ENCODE measurements at regions not wholly inside any gene's neighbourhood (a gene's known extent, or its start where the extent isn't known, plus 50 kb on each side); places are given as distances from the start of the nearest gene placed in this dataset.
"Not testable (repeated sequence)": the region's sequence is repeated elsewhere in the genome, so short reads cannot be mapped to it uniquely, and the experiment has no call there.

DNA sequence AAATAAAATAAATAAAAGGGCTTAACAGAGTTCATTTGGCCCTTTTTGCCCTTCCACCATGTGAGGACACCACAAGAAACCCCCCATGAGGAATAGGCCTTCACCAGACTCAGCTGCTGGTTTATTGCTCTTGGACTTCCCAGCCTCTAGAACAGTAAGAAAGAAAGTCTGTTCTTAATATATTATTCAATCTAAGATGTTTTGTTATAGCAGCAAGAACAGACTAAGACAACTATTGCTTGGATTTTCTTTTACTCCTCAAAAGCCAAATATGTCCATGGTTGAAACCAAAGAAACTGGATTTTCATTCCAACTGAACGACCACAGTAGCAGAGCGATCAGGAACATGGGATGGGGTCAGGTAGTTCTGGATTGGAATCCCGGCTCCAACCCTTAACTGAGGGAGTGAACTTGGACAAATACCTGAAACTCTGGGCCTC is 157.2 kb upstream of the EEA1 start:
- DNase-seq (ENCODE audit: low spot score), result no peak
- peaks cover 16% of the 10 kb centered on the region for H3K4me1 Mint-ChIP-seq (ENCODE audit: low read depth)
- H3K36me3 Mint-ChIP-seq (ENCODE audit: low read depth), result peaks cover 5% of the 10 kb centered on the region
- no peak overlapping the region for H3K4me3 Mint-ChIP-seq
- no peaks in the 10 kb centered on the region for H3K27me3 Mint-ChIP-seq (ENCODE audit: low read depth)
- no peak overlapping the region for H3K27ac Mint-ChIP-seq
- peaks cover 15% of the 10 kb centered on the region for H3K9me3 Mint-ChIP-seq

DNA sequence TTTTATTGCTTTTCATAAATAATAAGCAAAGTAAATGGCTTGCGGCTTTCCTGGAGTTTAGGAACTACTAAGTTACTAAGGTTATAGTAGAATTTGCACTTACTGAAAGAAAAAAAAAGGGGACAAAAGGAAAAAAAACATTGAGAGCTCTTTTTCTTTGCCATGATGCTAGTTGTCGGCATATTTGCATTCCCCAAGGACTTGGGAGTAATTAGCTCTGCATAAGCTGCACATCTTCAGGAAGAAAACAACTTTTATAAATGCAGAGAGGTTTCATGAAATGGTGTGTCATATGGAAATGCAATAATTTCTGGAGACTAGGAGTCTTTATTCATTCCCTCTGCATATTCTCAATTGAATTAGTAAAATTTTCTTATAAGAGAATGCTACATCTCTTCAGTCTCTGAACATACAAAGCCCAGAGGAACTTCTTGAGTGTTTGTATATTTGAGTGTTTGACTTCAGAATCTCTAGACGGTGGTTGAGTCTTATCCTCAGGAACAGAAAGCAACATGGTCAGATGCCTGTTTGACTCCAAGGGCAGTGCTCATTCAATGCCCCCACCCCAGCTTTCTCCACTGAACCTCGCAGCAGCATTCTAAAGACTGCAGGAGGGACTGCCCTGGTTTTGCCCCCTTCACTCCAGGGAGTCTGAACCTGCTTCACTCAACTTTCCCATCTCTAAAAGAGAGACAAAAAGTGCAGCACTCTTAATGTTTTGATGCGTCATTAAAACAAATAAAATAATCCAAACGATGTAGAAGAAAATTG is 158.9 kb upstream of the EEA1 start:
- Mint-ChIP-seq H3K4me3 (no peak overlapping the region), H3K27me3 (ENCODE audit: low read depth) (no peaks in the 10 kb centered on the region), H3K36me3 (ENCODE audit: low read depth) (peaks cover 5% of the 10 kb centered on the region), H3K27ac (no peak overlapping the region), H3K4me1 (ENCODE audit: low read depth) (peaks cover 18% of the 10 kb centered on the region), H3K9me3 (peaks cover 15% of the 10 kb centered on the region)
- no peak for DNase-seq (ENCODE audit: low spot score)

DNA sequence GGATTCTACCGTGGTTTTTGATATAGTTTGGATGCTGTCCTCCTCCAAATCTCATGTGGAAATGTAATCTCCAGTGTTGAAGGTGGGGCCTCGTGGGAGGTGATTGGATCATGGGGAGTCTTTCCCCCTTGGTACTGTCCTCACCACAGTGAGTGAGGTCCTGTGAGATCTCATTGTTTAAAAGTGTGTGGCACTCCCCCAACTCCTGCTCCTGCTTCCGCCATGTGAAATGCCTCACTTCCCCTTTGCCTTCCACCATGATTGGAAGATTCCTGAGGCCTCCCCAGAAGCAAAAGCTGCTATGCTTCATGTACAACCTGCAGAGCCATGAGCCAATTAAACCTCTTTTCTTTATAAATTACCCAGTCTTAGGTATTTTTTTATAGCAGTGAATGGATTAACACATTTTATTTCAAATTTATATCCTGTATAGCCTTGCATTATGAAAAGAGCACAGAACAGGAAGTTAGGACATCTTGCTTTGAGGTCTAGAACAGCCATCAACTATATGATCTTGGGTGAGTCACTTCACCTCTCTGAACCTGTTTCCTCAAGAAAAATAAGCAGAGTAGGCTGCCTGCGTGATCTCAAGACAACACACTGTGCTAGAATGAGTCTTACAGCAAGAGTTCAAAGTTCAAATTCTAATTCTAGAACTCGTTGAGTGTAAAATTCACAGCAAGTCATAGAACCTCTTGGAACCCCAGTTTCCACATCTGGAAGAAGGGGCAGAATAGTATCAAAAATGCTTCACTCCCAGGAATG is 160.9 kb upstream of the EEA1 start:
- peaks cover 5% of the 10 kb centered on the region for H3K36me3 Mint-ChIP-seq (ENCODE audit: low read depth)
- no peaks in the 10 kb centered on the region for H3K27me3 Mint-ChIP-seq (ENCODE audit: low read depth)
- H3K4me3 Mint-ChIP-seq, result no peak overlapping the region
- peaks cover 15% of the 10 kb centered on the region for H3K9me3 Mint-ChIP-seq
- peak; percentile 46 for DNase-seq (ENCODE audit: low spot score)
- H3K4me1 Mint-ChIP-seq (ENCODE audit: low read depth), result peaks cover 18% of the 10 kb centered on the region
- H3K27ac Mint-ChIP-seq, result no peak overlapping the region

DNA sequence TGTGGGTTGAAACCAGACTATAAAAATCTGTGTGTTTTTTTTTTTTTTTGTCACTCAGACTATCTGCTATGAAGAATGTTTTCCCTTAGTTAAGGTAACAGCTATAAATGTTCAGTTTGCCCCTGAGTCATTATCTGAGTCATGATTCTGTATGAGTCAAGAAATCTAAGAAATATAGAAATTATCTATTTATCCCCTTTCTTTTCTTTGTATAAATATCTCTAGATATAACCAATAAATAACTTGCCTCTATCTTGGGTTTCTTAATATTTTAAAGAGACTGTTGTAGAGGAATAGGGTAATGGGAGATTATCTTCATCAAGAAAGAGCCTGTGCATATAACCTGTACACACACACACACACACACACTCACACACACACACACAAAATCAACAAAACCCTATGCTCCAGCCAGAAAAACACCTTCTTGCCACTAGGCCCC is 161.7 kb upstream of the EEA1 start:
- Mint-ChIP-seq H3K27me3 (ENCODE audit: low read depth) (no peaks in the 10 kb centered on the region), H3K9me3 (peaks cover 12% of the 10 kb centered on the region), H3K36me3 (ENCODE audit: low read depth) (peaks cover 5% of the 10 kb centered on the region), H3K27ac (no peak overlapping the region), H3K4me3 (no peak overlapping the region), H3K4me1 (ENCODE audit: low read depth) (peaks cover 23% of the 10 kb centered on the region)
- no peak for DNase-seq (ENCODE audit: low spot score)

DNA sequence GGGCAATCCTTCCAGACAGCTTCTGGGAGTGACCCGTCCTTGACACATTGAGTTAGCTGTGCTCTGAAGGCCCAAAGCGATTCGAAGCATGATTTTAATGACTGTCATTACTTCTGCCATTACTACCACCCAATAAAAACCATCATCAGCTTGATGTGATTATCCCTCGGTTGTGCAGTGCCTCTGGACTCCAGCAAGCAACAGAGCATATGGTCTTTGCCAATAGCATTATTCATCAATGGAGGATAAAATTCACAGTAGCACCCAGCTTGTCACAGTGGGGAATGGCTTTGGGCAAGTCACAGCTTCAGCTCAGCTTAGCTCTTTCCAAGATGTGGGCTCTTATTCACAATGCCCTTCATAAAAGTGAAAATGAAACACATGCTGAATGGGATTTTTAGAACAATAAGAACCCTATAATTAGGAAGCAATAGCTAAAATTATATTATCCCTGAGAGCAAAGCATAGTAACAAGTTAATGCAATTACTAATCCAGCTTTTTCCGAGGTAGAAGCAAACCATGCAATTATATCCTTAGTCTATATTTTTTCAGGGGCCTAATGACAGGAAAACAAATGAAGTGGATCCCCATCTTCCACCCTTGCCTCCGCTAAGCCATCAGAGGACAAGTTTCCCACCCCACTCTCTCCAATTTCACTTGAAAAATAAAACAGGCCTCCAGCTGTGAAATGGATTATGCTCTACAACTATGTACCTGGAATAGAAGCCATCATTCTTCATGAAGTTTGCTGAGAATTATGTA is 163.0 kb upstream of the EEA1 start:
- Mint-ChIP-seq H3K36me3 (ENCODE audit: low read depth) (peaks cover 2% of the 10 kb centered on the region), H3K27ac (no peak overlapping the region)

DNA sequence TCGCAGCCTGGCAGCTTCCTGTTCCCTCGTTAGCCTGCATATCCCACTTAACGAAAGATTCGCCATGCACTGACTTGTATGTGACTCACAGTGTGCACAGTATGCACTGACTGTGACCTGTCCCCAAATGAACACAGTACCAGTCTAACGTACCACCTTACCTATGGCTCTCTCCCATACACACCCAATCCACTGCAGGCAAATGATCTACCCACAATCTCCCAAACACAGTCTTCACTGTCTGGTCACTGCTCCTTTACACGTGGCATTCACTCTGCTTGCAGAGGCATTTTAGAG is 163.5 kb upstream of the EEA1 start:
- Mint-ChIP-seq H3K4me3 (no peak overlapping the region), H3K4me1 (ENCODE audit: low read depth) (peaks cover 23% of the 10 kb centered on the region), H3K36me3 (ENCODE audit: low read depth) (peaks cover 2% of the 10 kb centered on the region), H3K9me3 (peaks cover 4% of the 10 kb centered on the region), H3K27me3 (ENCODE audit: low read depth) (no peaks in the 10 kb centered on the region), H3K27ac (no peak overlapping the region)
- DNase-seq (ENCODE audit: low spot score), result no peak

More for the DNA sequence above, 163.0 kb upstream of the EEA1 start:
- Mint-ChIP-seq H3K4me1 (ENCODE audit: low read depth) (peaks cover 23% of the 10 kb centered on the region), H3K27me3 (ENCODE audit: low read depth) (no peaks in the 10 kb centered on the region), H3K9me3 (peaks cover 4% of the 10 kb centered on the region), H3K4me3 (no peak overlapping the region)
- no peak for DNase-seq (ENCODE audit: low spot score)

DNA sequence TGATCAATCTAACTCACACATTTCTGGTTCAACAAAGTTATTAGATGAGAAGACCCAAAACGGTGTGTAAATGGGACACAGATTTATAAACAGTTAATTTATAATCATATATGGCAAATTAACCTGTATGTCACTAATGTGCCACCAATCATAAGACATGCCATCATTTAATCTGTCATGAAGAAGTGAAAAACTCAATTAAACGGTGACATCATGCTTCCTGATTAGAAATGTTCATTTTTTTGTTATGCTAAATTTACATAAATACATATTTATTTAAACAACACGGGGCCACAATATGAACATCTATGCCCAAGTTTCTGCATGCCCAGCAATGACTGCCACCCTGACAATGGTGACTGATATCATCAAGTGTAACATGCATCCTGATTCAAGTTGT is 164.1 kb upstream of the EEA1 start:
- Mint-ChIP-seq H3K4me1 (ENCODE audit: low read depth) (peaks cover 25% of the 10 kb centered on the region), H3K36me3 (ENCODE audit: low read depth) (peaks cover 2% of the 10 kb centered on the region), H3K4me3 (no peak overlapping the region), H3K27me3 (ENCODE audit: low read depth) (no peaks in the 10 kb centered on the region), H3K9me3 (peaks cover 4% of the 10 kb centered on the region), H3K27ac (no peak overlapping the region)
- DNase-seq (ENCODE audit: low spot score), result no peak

DNA sequence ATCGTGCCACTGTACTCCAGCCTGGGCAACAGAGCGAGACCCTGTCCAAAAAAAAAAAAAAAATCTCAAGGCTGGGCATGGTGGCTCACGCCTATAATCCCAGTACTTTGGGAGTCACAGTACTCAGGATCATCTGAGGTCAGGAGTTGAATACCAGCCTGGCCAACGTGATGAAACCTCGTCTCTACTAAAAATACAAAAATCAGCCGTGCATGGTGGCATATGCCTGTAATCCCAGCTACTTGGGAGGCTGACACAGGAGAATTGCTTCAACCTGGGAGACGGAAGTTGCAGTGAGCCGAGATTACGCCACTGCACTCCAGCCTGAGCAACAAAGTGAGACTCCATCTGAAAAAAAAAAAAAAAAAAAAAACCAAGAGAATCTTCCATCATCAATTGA is 165.1 kb upstream of the EEA1 start:
- H3K4me1 Mint-ChIP-seq (ENCODE audit: low read depth), result peaks cover 27% of the 10 kb centered on the region
- H3K4me3 Mint-ChIP-seq; H3K27me3 Mint-ChIP-seq (ENCODE audit: low read depth); H3K27ac Mint-ChIP-seq; H3K36me3 Mint-ChIP-seq (ENCODE audit: low read depth); H3K9me3 Mint-ChIP-seq; DNase-seq (ENCODE audit: low spot score): not testable (repeated sequence)

DNA sequence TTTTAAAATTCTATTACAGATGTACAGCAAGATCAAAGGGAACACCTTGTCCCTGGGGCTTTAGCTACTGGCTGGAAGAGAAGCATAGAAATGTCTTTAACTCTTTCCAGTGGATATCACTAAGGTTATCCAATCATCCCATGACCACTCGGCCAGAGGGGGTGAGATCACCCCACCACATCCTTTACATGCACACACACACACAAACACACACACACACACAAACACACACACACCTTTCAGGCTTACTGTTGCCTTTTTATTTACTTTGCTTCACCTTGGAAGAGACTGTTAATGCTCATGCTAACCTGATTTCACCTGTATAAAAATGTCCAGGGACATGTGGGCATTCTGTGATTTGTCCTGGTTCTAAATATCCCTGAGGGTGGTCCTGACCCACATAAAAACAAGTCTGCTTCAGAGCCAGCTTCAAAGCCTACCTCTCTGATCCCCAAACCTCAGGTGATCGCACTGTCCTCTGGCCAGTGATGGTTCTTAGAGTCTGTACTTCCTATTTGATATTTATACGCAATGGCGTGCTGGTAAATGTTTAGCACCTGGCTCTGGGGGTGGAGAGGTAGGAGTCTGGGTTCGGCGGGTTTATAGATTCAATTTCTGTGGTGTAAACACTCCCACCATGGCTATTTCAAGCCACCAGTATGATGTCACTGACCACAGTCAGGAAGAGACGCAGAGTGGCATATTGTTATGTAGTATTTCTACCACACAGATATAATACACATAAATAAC is 166.1 kb upstream of the EEA1 start:
- H3K4me1 Mint-ChIP-seq (ENCODE audit: low read depth), result peaks cover 20% of the 10 kb centered on the region
- H3K4me3 Mint-ChIP-seq, result no peak overlapping the region
- no peaks in the 10 kb centered on the region for H3K36me3 Mint-ChIP-seq (ENCODE audit: low read depth)

DNA sequence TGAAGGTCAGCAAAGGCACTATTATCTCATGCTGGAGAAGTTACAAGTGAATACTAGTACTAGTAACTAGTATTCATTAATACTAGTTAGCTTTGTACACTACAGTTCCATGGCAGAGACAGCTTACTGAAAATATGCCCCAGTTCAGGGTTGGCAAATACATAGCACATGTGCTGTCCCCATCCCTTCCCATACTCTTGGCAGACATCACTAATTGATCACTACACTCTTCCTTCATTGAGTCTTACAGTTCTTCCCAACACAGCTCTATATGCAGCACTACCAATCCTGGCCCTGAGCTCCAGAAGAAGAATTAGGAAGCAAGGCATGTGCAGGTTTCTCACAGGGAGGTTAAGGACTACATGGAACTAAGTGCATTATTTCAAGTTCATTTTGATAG is 168.3 kb upstream of the EEA1 start:
- no peak for DNase-seq (ENCODE audit: low spot score)
- H3K27me3 Mint-ChIP-seq (ENCODE audit: low read depth), result no peaks in the 10 kb centered on the region
- H3K36me3 Mint-ChIP-seq (ENCODE audit: low read depth), result no peaks in the 10 kb centered on the region
- H3K9me3 Mint-ChIP-seq, result no peaks in the 10 kb centered on the region
- no peak overlapping the region for H3K27ac Mint-ChIP-seq
- peaks cover 9% of the 10 kb centered on the region for H3K4me1 Mint-ChIP-seq (ENCODE audit: low read depth)
- no peak overlapping the region for H3K4me3 Mint-ChIP-seq

More for the DNA sequence above, 166.1 kb upstream of the EEA1 start:
- no peaks in the 10 kb centered on the region for H3K9me3 Mint-ChIP-seq
- H3K27ac Mint-ChIP-seq, result no peak overlapping the region
- H3K27me3 Mint-ChIP-seq (ENCODE audit: low read depth), result no peaks in the 10 kb centered on the region
- no peak for DNase-seq (ENCODE audit: low spot score)

DNA sequence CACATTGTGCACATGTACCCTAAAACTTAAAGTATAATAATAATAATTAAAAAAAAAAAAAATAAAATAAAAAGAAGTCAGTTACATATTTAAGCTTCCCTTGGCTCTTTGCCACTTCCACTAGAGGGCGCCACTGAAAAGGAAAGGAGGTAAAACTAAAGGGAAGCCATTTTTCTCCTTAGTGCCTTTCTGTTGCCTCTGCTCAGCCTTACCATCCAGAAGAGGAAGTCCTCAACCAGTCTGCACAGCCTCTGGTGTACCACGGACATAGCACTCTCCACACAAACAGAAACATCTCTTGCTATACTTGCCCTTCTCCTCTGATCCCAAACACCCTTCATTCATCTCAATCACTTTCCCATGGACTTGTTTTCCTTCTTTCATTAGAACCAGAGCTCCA is 169.0 kb upstream of the EEA1 start:
- no peak overlapping the region for H3K4me3 Mint-ChIP-seq
- no peak overlapping the region for H3K27ac Mint-ChIP-seq

DNA sequence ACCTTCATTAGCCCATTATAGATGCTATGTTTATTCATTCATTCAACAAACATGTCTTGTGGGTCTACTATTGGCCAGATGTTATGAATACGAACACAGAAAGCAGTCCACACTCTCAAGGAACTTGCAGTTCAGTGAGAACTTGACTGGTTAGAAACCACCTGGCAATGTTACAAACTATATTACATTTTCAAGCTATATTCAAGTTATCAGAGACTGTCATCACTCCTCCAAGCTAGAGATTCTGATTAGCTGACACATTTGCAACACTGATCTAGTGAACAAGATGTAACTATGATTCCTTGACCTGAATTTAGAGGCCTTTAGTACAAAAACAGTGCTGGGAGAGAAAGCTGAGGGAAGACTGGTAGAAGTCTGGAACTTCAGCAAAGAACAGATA is 170.7 kb upstream of the EEA1 start:
- Mint-ChIP-seq H3K4me3 (no peak overlapping the region), H3K36me3 (ENCODE audit: low read depth) (no peaks in the 10 kb centered on the region)

More for the DNA sequence above, 169.0 kb upstream of the EEA1 start:
- H3K36me3 Mint-ChIP-seq (ENCODE audit: low read depth), result no peaks in the 10 kb centered on the region
- H3K9me3 Mint-ChIP-seq, result no peaks in the 10 kb centered on the region
- DNase-seq (ENCODE audit: low spot score), result peak; percentile 34
- peaks cover 9% of the 10 kb centered on the region for H3K4me1 Mint-ChIP-seq (ENCODE audit: low read depth)
- no peaks in the 10 kb centered on the region for H3K27me3 Mint-ChIP-seq (ENCODE audit: low read depth)

DNA sequence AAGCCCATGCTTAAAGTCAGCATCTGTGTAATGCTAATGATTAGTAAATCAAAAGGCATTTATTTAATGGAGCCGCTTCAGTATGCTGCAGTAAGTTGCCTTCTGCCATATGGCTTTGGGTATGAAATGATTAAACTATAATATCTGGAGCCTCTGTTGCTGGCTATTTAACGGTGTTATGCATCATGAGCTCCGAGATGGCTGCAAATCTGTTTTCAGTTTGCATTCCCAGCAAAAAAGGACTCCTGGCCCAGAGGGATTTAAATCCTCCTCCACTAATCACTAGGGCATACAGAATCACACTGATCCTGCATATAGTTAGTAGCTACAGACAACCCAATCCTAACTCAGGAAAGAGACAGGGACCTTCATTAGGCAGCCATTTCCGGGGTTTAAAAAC is 171.5 kb upstream of the EEA1 start:
- Mint-ChIP-seq H3K27ac (no peak overlapping the region), H3K27me3 (ENCODE audit: low read depth) (no peaks in the 10 kb centered on the region), H3K36me3 (ENCODE audit: low read depth) (no peaks in the 10 kb centered on the region), H3K9me3 (no peaks in the 10 kb centered on the region), H3K4me1 (ENCODE audit: low read depth) (peaks cover 4% of the 10 kb centered on the region), H3K4me3 (no peak overlapping the region)
- no peak for DNase-seq (ENCODE audit: low spot score)

More for the DNA sequence above, 170.7 kb upstream of the EEA1 start:
- Mint-ChIP-seq H3K27ac (no peak overlapping the region), H3K4me1 (ENCODE audit: low read depth) (peaks cover 9% of the 10 kb centered on the region), H3K27me3 (ENCODE audit: low read depth) (no peaks in the 10 kb centered on the region), H3K9me3 (no peaks in the 10 kb centered on the region)
- no peak for DNase-seq (ENCODE audit: low spot score)
